A673 (cell line): ENCODE measurements at regions not wholly inside any gene's neighbourhood (a gene's known extent, or its start where the extent isn't known, plus 50 kb on each side); places are given as distances from the start of the nearest gene placed in this dataset.

ENCODE experiments used
- CTCF ChIP-seq: fragments of 300-800, 200-600 bp; sonication (generic); conservative IDR thresholded peaks from 2 replicates; pipeline ENCODE4 v1.5.1; 2017; ENCODE audit warnings: low read depth, mild to moderate bottlenecking, antibody characterized with exemption, low read length, moderate library complexity, mixed read lengths
- EZH2 ChIP-seq: fragments of 200-600 bp; sonication (generic); IDR thresholded peaks from 2 replicates; pipeline ENCODE4 v1.6.1; 2017; ENCODE audit warnings: borderline replicate concordance, low read depth, mild to moderate bottlenecking, mixed read lengths, antibody characterized with exemption, low read length; ENCODE audit not compliant: poor library complexity, severe bottlenecking

- no peak for TF ChIP-seq CTCF
- no peak for TF ChIP-seq EZH2
These were observed 117.5 kb downstream of the IRX2 start for GRCh38 chr5:2633992-2634391.
